Lower leg skin (tissue), 3 donors: ENCODE measurements at regions not wholly inside any gene's neighbourhood (a gene's known extent, or its start where the extent isn't known, plus 50 kb on each side); places are given as distances from the start of the nearest gene placed in this dataset.

Experiments used
- CTCF ChIP-seq, 3 donors: fragments of 450-650 bp; IDR thresholded peaks; one replicate each; pipeline ENCODE4 v1.5.1; 2016; ENCODE audit warnings: antibody characterized with exemption in 3 of 3, mild to moderate bottlenecking in 3 of 3, moderate library complexity in 2 of 3
- POLR2A ChIP-seq, 2 donors: fragments of 450-650 bp; IDR thresholded peaks; one replicate each; pipeline ENCODE4 v1.6.1; 2016 to 2017; ENCODE audit warnings: antibody characterized with exemption in 2 of 2, mild to moderate bottlenecking in 1 of 2, moderate library complexity in 1 of 2

GRCh38 chr11:116176484-116177005 lies 596.2 kb downstream of the BUD13 start:
- TF ChIP-seq CTCF (IDR thresholded peaks at IDR 0.05) (no peak), POLR2A (IDR thresholded peaks at IDR 0.05) (no peak)
